Effector memory CD4-positive, alpha-beta T cell (primary cell): ENCODE measurements at regions not wholly inside any gene's neighbourhood (a gene's known extent, or its start where the extent isn't known, plus 50 kb on each side); places are given as distances from the start of the nearest gene placed in this dataset.

ENCODE experiments used
- DNase-seq, 3 donors: peaks; one replicate each; pipeline ENCODE4 v3.0.0-alpha.2; 2020
- H3K27ac ChIP-seq: 2 replicates; pipeline ENCODE4 v1.7.0; 2013; ENCODE audit warnings: mild to moderate bottlenecking, low read length, moderate library complexity; ENCODE audit not compliant: insufficient read depth, poor library complexity, severe bottlenecking
- H3K27me3 ChIP-seq: replicated peaks from 2 replicates; pipeline ENCODE4 v1.7.0; 2013; ENCODE audit warnings: mild to moderate bottlenecking, low read length; ENCODE audit not compliant: insufficient read depth, control insufficient read depth, poor library complexity, severe bottlenecking
- H3K36me3 ChIP-seq: 2 replicates; pipeline ENCODE4 v1.7.0; 2013; ENCODE audit warnings: mild to moderate bottlenecking, low read length, moderate library complexity; ENCODE audit not compliant: control insufficient read depth, insufficient read depth
- H3K4me1 ChIP-seq: 2 replicates; pipeline ENCODE4 v1.7.0; 2013; ENCODE audit warnings: low read length, mild to moderate bottlenecking; ENCODE audit not compliant: control insufficient read depth, insufficient read depth, poor library complexity, severe bottlenecking
- H3K4me3 ChIP-seq: 2 replicates; pipeline ENCODE4 v1.7.0; 2013; ENCODE audit warnings: low read length, low read depth, mild to moderate bottlenecking; ENCODE audit not compliant: insufficient read depth, poor library complexity, severe bottlenecking
- H3K9me3 ChIP-seq: 2 replicates; pipeline ENCODE4 v1.7.0; 2013; ENCODE audit warnings: mild to moderate bottlenecking, low read length, moderate library complexity; ENCODE audit not compliant: control insufficient read depth

GRCh38 chr10:124219655-124220054, 126.3 kb upstream of the CHST15 start:
- H3K27ac ChIP-seq: no peak overlapping the region
- no peaks in the 10 kb centered on the region for H3K4me1 ChIP-seq
- H3K36me3 ChIP-seq: no peaks in the 10 kb centered on the region
- H3K9me3 ChIP-seq: no peaks in the 10 kb centered on the region
- H3K27me3 ChIP-seq: no peaks in the 10 kb centered on the region
- H3K4me3 ChIP-seq: no peak overlapping the region
- no peak for DNase-seq

- no peak overlapping the region for H3K4me3 ChIP-seq
- H3K36me3 ChIP-seq: no peaks in the 10 kb centered on the region
- DNase-seq: no peak
- no peaks in the 10 kb centered on the region for H3K27me3 ChIP-seq
- no peaks in the 10 kb centered on the region for H3K9me3 ChIP-seq
- no peak overlapping the region for H3K27ac ChIP-seq
- H3K4me1 ChIP-seq: no peaks in the 10 kb centered on the region
Measured at GRCh38 chr10:124219062-124219461, 125.7 kb upstream of the CHST15 start.

GRCh38 chr10:124217906-124218804, 124.8 kb upstream of the CHST15 start:
- DNase-seq: no peak
- Histone ChIP-seq H3K27me3 (no peaks in the 10 kb centered on the region), H3K36me3 (no peaks in the 10 kb centered on the region), H3K4me1 (no peaks in the 10 kb centered on the region), H3K27ac (no peak overlapping the region), H3K4me3 (no peak overlapping the region), H3K9me3 (no peaks in the 10 kb centered on the region)

GRCh38 chr10:124217031-124217430, 123.6 kb upstream of the CHST15 start:
- Histone ChIP-seq H3K4me1 (no peaks in the 10 kb centered on the region), H3K27ac (no peak overlapping the region), H3K27me3 (no peaks in the 10 kb centered on the region), H3K9me3 (no peaks in the 10 kb centered on the region), H3K36me3 (no peaks in the 10 kb centered on the region), H3K4me3 (no peak overlapping the region)
- DNase-seq: no peak

- Histone ChIP-seq H3K27me3 (no peaks in the 10 kb centered on the region), H3K4me3 (no peak overlapping the region)
- DNase-seq: no peak
Measured at GRCh38 chr10:124214610-124215375, 121.4 kb upstream of the CHST15 start.

GRCh38 chr10:124213899-124214510, 120.6 kb upstream of the CHST15 start:
- H3K4me3 ChIP-seq: no peak overlapping the region
- no peak for DNase-seq
- H3K9me3 ChIP-seq: no peaks in the 10 kb centered on the region

More at GRCh38 chr10:124214610-124215375, 121.4 kb upstream of the CHST15 start:
- Histone ChIP-seq H3K4me1 (no peaks in the 10 kb centered on the region), H3K9me3 (no peaks in the 10 kb centered on the region), H3K36me3 (no peaks in the 10 kb centered on the region), H3K27ac (no peak overlapping the region)

GRCh38 chr10:124213471-124213870, 120.1 kb upstream of the CHST15 start:
- H3K27ac ChIP-seq: no peak overlapping the region
- H3K4me1 ChIP-seq: no peaks in the 10 kb centered on the region
- no peak for DNase-seq
- no peaks in the 10 kb centered on the region for H3K9me3 ChIP-seq
- no peaks in the 10 kb centered on the region for H3K36me3 ChIP-seq
- H3K4me3 ChIP-seq: no peak overlapping the region
- no peaks in the 10 kb centered on the region for H3K27me3 ChIP-seq

More at GRCh38 chr10:124213899-124214510, 120.6 kb upstream of the CHST15 start:
- Histone ChIP-seq H3K27me3 (no peaks in the 10 kb centered on the region), H3K27ac (no peak overlapping the region), H3K36me3 (no peaks in the 10 kb centered on the region), H3K4me1 (no peaks in the 10 kb centered on the region)

GRCh38 chr10:124212702-124213101, 119.3 kb upstream of the CHST15 start:
- no peak overlapping the region for H3K4me3 ChIP-seq
- no peaks in the 10 kb centered on the region for H3K4me1 ChIP-seq
- H3K9me3 ChIP-seq: no peaks in the 10 kb centered on the region
- no peak for DNase-seq
- H3K27ac ChIP-seq: no peak overlapping the region
- no peaks in the 10 kb centered on the region for H3K36me3 ChIP-seq
- no peaks in the 10 kb centered on the region for H3K27me3 ChIP-seq

GRCh38 chr10:124211921-124212320, 118.5 kb upstream of the CHST15 start:
- H3K36me3 ChIP-seq: no peaks in the 10 kb centered on the region
- no peaks in the 10 kb centered on the region for H3K9me3 ChIP-seq
- no peak overlapping the region for H3K27ac ChIP-seq
- no peaks in the 10 kb centered on the region for H3K4me1 ChIP-seq
- no peak overlapping the region for H3K4me3 ChIP-seq
- no peak for DNase-seq
- no peaks in the 10 kb centered on the region for H3K27me3 ChIP-seq

- Histone ChIP-seq H3K9me3 (no peaks in the 10 kb centered on the region), H3K36me3 (no peaks in the 10 kb centered on the region), H3K27ac (no peak overlapping the region), H3K4me3 (no peak overlapping the region), H3K4me1 (no peaks in the 10 kb centered on the region), H3K27me3 (no peaks in the 10 kb centered on the region)
- DNase-seq: no peak
Measured at GRCh38 chr10:124210263-124210662, 116.9 kb upstream of the CHST15 start.
